ENCODE measurements at regions not wholly inside any gene's neighbourhood (a gene's known extent, or its start where the extent isn't known, plus 50 kb on each side); places are given as distances from the start of the nearest gene placed in this dataset.

DNA sequence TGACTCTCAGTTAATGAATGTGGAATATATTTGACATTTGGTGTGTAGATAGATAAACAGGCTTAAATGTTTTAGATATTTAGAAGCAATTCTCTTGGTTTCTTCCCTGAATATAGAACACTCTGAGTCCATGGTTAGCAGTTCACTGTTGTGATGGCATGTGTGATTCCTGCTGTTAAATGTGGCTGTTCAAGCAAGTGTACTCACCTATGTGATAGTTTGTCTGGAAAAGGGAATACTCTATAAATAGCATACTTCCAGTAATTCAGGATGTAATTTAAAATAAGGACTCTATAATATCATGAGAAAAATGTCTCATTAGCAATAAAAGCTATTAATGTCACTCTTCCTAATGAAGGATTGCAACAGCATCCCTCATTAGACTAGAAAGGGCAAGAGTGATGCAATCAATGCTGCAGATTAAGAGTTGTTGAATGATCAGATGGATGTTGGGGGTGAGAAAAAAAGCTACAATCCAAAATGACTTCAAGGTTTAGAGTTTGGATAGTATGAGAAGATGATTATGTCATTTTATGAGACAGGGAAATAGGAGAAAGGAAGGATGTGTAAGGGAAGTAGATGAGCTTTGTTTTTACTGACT, 201.8 kb upstream of the WDFY3 start:
- no peak overlapping the region for H3K27ac ChIP-seq (ENCODE audit: poor library complexity, severe bottlenecking)
- ATAC-seq (ENCODE audit: low read depth): no peak
- no peaks in the 10 kb centered on the region for H3K36me3 ChIP-seq (ENCODE audit: low read depth)
- TF ChIP-seq, protein P1, sequence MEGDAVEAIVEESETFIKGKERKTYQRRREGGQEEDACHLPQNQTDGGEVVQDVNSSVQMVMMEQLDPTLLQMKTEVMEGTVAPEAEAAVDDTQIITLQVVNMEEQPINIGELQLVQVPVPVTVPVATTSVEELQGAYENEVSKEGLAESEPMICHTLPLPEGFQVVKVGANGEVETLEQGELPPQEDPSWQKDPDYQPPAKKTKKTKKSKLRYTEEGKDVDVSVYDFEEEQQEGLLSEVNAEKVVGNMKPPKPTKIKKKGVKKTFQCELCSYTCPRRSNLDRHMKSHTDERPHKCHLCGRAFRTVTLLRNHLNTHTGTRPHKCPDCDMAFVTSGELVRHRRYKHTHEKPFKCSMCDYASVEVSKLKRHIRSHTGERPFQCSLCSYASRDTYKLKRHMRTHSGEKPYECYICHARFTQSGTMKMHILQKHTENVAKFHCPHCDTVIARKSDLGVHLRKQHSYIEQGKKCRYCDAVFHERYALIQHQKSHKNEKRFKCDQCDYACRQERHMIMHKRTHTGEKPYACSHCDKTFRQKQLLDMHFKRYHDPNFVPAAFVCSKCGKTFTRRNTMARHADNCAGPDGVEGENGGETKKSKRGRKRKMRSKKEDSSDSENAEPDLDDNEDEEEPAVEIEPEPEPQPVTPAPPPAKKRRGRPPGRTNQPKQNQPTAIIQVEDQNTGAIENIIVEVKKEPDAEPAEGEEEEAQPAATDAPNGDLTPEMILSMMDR (IDR thresholded peaks at IDR 0.05; ENCODE audit: poor library complexity, severe bottlenecking): no peak
- H3K4me1 ChIP-seq (ENCODE audit: insufficient read depth, poor library complexity, severe bottlenecking): peaks cover 11% of the 10 kb centered on the region
- no peak overlapping the region for H3K4me3 ChIP-seq (ENCODE audit: severe bottlenecking)
- H3K9me3 ChIP-seq (ENCODE audit: severe bottlenecking): no peaks in the 10 kb centered on the region
- no peaks in the 10 kb centered on the region for H3K27me3 ChIP-seq (ENCODE audit: insufficient read depth, poor library complexity, severe bottlenecking)
- no peak for DNase-seq (ENCODE audit: low spot score)

GRCh38 chr4:85170241-85170640, 203.8 kb upstream of the WDFY3 start:
- H3K27me3 ChIP-seq (ENCODE audit: insufficient read depth, poor library complexity, severe bottlenecking): no peaks in the 10 kb centered on the region
- TF ChIP-seq, protein P1 (IDR thresholded peaks at IDR 0.05; ENCODE audit: poor library complexity, severe bottlenecking): no peak

GRCh38 chr4:85175190-85175589, 208.7 kb upstream of the WDFY3 start:
- H3K9me3 ChIP-seq (ENCODE audit: severe bottlenecking): no peaks in the 10 kb centered on the region
- H3K4me3 ChIP-seq (ENCODE audit: severe bottlenecking): no peak overlapping the region
- H3K27me3 ChIP-seq (ENCODE audit: insufficient read depth, poor library complexity, severe bottlenecking): no peaks in the 10 kb centered on the region
- TF ChIP-seq, protein P1 (IDR thresholded peaks at IDR 0.05; ENCODE audit: poor library complexity, severe bottlenecking): no peak
- H3K27ac ChIP-seq (ENCODE audit: poor library complexity, severe bottlenecking): no peak overlapping the region
- H3K4me1 ChIP-seq (ENCODE audit: insufficient read depth, poor library complexity, severe bottlenecking): peaks cover 6% of the 10 kb centered on the region
- H3K36me3 ChIP-seq (ENCODE audit: low read depth): no peaks in the 10 kb centered on the region
- no peak for ATAC-seq (ENCODE audit: low read depth)
- no peak for DNase-seq (ENCODE audit: low spot score)

More at GRCh38 chr4:85170241-85170640, 203.8 kb upstream of the WDFY3 start:
- Histone ChIP-seq H3K9me3 (ENCODE audit: severe bottlenecking) (no peaks in the 10 kb centered on the region), H3K4me3 (ENCODE audit: severe bottlenecking) (no peak overlapping the region), H3K4me1 (ENCODE audit: insufficient read depth, poor library complexity, severe bottlenecking) (peaks cover 11% of the 10 kb centered on the region), H3K36me3 (ENCODE audit: low read depth) (no peaks in the 10 kb centered on the region), H3K27ac (ENCODE audit: poor library complexity, severe bottlenecking) (no peak overlapping the region)
- no peak for DNase-seq (ENCODE audit: low spot score)
- 0 out of 3 replicates have a peak, but pooled peaks have one; percentile 29 for ATAC-seq (ENCODE audit: low read depth)

DNA sequence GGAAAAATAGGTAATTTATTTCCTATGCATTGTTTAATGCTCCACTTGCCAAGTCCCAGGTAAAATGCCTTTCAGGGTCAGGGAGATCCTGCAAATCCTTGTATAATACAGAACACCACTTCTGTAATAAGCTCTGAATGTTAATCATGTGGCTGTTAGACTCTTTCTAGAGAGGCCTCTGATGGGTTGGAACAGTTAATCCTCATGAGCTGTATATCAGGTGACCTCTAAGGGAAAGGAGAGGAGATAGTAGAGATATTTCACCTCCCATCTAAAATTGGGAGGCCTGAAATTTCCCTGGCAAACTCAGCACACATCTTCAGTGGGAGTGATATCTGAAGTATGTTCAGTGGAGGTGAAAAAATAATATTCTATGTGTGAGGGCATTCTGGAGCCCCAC, 210.6 kb upstream of the WDFY3 start:
- H3K4me1 ChIP-seq (ENCODE audit: insufficient read depth, poor library complexity, severe bottlenecking): no peaks in the 10 kb centered on the region
- no peaks in the 10 kb centered on the region for H3K36me3 ChIP-seq (ENCODE audit: low read depth)
- ATAC-seq (ENCODE audit: low read depth) (no peak), DNase-seq (ENCODE audit: low spot score) (no peak)
- TF ChIP-seq, protein P1 (IDR thresholded peaks at IDR 0.05; ENCODE audit: poor library complexity, severe bottlenecking): no peak
- no peak overlapping the region for H3K27ac ChIP-seq (ENCODE audit: poor library complexity, severe bottlenecking)
- H3K9me3 ChIP-seq (ENCODE audit: severe bottlenecking): no peaks in the 10 kb centered on the region
- no peak overlapping the region for H3K4me3 ChIP-seq (ENCODE audit: severe bottlenecking)
- H3K27me3 ChIP-seq (ENCODE audit: insufficient read depth, poor library complexity, severe bottlenecking): no peaks in the 10 kb centered on the region

GRCh38 chr4:85177679-85178078, 211.2 kb upstream of the WDFY3 start:
- no peaks in the 10 kb centered on the region for H3K9me3 ChIP-seq (ENCODE audit: severe bottlenecking)
- DNase-seq (ENCODE audit: low spot score): no peak
- H3K4me1 ChIP-seq (ENCODE audit: insufficient read depth, poor library complexity, severe bottlenecking): no peaks in the 10 kb centered on the region
- ATAC-seq (ENCODE audit: low read depth): no peak
- H3K27ac ChIP-seq (ENCODE audit: poor library complexity, severe bottlenecking): no peak overlapping the region
- H3K27me3 ChIP-seq (ENCODE audit: insufficient read depth, poor library complexity, severe bottlenecking): no peaks in the 10 kb centered on the region
- TF ChIP-seq, protein P1 (IDR thresholded peaks at IDR 0.05; ENCODE audit: poor library complexity, severe bottlenecking): no peak
- H3K36me3 ChIP-seq (ENCODE audit: low read depth): no peaks in the 10 kb centered on the region
- no peak overlapping the region for H3K4me3 ChIP-seq (ENCODE audit: severe bottlenecking)
